ENCODE measurements at regions not wholly inside any gene's neighbourhood (a gene's known extent, or its start where the extent isn't known, plus 50 kb on each side); places are given as distances from the start of the nearest gene placed in this dataset.

GRCh38 chr5:88459971-88460370 lies 191.3 kb upstream of the TMEM161B start:
- TF ChIP-seq EZH2phosphoT487 (IDR thresholded peaks at IDR 0.05; ENCODE audit: insufficient read depth, low read depth) (no peak), EZH2 (IDR thresholded peaks at IDR 0.05; ENCODE audit: insufficient read depth, poor library complexity, severe bottlenecking) (no peak)
